ENCODE measurements at regions not wholly inside any gene's neighbourhood (a gene's known extent, or its start where the extent isn't known, plus 50 kb on each side); places are given as distances from the start of the nearest gene placed in this dataset.
"Not testable (repeated sequence)": the region's sequence is repeated elsewhere in the genome, so short reads cannot be mapped to it uniquely, and the experiment has no call there.

- H3K4me1 ChIP-seq (ENCODE audit: insufficient read depth, insufficient read length), result peaks cover 2% of the 10 kb centered on the region
- no peaks in the 10 kb centered on the region for H3K36me3 ChIP-seq (ENCODE audit: insufficient read depth, insufficient read length, low read length)
- H3K4me3 ChIP-seq (ENCODE audit: insufficient read length, low read depth), result no peak overlapping the region
- H3K9me3 ChIP-seq (ENCODE audit: insufficient read depth, low read length), result no peaks in the 10 kb centered on the region
- peaks cover 3% of the 10 kb centered on the region for H3K27me3 ChIP-seq (ENCODE audit: insufficient read depth, insufficient read length)
- no peak overlapping the region for H3K9ac ChIP-seq (ENCODE audit: insufficient read length, low read depth)
- TF ChIP-seq ZNF274 (IDR thresholded peaks at IDR 0.05; ENCODE audit: low read depth, low read length) (no peak), YY1 (IDR thresholded peaks at IDR 0.05; ENCODE audit: insufficient read depth, insufficient read length) (no peak), SUZ12 (IDR thresholded peaks at IDR 0.05; ENCODE audit: extremely low read depth, insufficient read depth, insufficient read length) (no peak)
- DNase-seq (ENCODE audit: low read depth, low spot score), result no peak
Measured at GRCh38 chr1:30444850-30445249, 278.5 kb downstream of the MATN1 start.

GRCh38 chr1:30444401-30444800, 279.0 kb downstream of the MATN1 start:
- Histone ChIP-seq H3K4me3 (ENCODE audit: insufficient read length, low read depth) (no peak overlapping the region), H3K36me3 (ENCODE audit: insufficient read depth, insufficient read length, low read length) (no peaks in the 10 kb centered on the region), H3K9ac (ENCODE audit: insufficient read length, low read depth) (no peak overlapping the region), H3K4me1 (ENCODE audit: insufficient read depth, insufficient read length) (peaks cover 2% of the 10 kb centered on the region), H3K27me3 (ENCODE audit: insufficient read depth, insufficient read length) (peaks cover 3% of the 10 kb centered on the region), H3K9me3 (ENCODE audit: insufficient read depth, low read length) (no peaks in the 10 kb centered on the region)
- TF ChIP-seq ZNF274 (IDR thresholded peaks at IDR 0.05; ENCODE audit: low read depth, low read length), result no peak
- TF ChIP-seq SUZ12 (IDR thresholded peaks at IDR 0.05; ENCODE audit: extremely low read depth, insufficient read depth, insufficient read length), result no peak
- TF ChIP-seq YY1 (IDR thresholded peaks at IDR 0.05; ENCODE audit: insufficient read depth, insufficient read length), result no peak
- DNase-seq (ENCODE audit: low read depth, low spot score), result no peak

- H3K4me3 ChIP-seq (ENCODE audit: insufficient read length, low read depth); H3K4me1 ChIP-seq (ENCODE audit: insufficient read depth, insufficient read length); H3K27me3 ChIP-seq (ENCODE audit: insufficient read depth, insufficient read length); H3K9ac ChIP-seq (ENCODE audit: insufficient read length, low read depth); H3K36me3 ChIP-seq (ENCODE audit: insufficient read depth, insufficient read length, low read length): not testable (repeated sequence)
- DNase-seq (ENCODE audit: low read depth, low spot score), result peak; percentile 50
- H3K9me3 ChIP-seq (ENCODE audit: insufficient read depth, low read length), result peaks cover 23% of the 10 kb centered on the region
Measured at GRCh38 chr1:30438274-30438673, 285.1 kb downstream of the MATN1 start.

- DNase-seq (ENCODE audit: low read depth, low spot score), result no peak
- Histone ChIP-seq H3K9ac (ENCODE audit: insufficient read length, low read depth) (no peak overlapping the region), H3K9me3 (ENCODE audit: insufficient read depth, low read length) (peaks cover 23% of the 10 kb centered on the region), H3K4me3 (ENCODE audit: insufficient read length, low read depth) (no peak overlapping the region), H3K36me3 (ENCODE audit: insufficient read depth, insufficient read length, low read length) (no peaks in the 10 kb centered on the region), H3K27me3 (ENCODE audit: insufficient read depth, insufficient read length) (no peaks in the 10 kb centered on the region), H3K4me1 (ENCODE audit: insufficient read depth, insufficient read length) (no peaks in the 10 kb centered on the region)
- TF ChIP-seq YY1 (IDR thresholded peaks at IDR 0.05; ENCODE audit: insufficient read depth, insufficient read length) (no peak), ZNF274 (IDR thresholded peaks at IDR 0.05; ENCODE audit: low read depth, low read length) (no peak), SUZ12 (IDR thresholded peaks at IDR 0.05; ENCODE audit: extremely low read depth, insufficient read depth, insufficient read length) (no peak)
Measured at GRCh38 chr1:30437059-30437576, 286.3 kb downstream of the MATN1 start.

GRCh38 chr1:30427545-30427944, 295.8 kb downstream of the MATN1 start:
- no peak for DNase-seq (ENCODE audit: low read depth, low spot score)
- TF ChIP-seq SUZ12 (IDR thresholded peaks at IDR 0.05; ENCODE audit: extremely low read depth, insufficient read depth, insufficient read length), result no peak
- TF ChIP-seq ZNF274 (IDR thresholded peaks at IDR 0.05; ENCODE audit: low read depth, low read length), result no peak
- no peak for TF ChIP-seq YY1 (IDR thresholded peaks at IDR 0.05; ENCODE audit: insufficient read depth, insufficient read length)
- H3K4me1 ChIP-seq (ENCODE audit: insufficient read depth, insufficient read length), result no peaks in the 10 kb centered on the region

GRCh38 chr1:30425046-30425445, 298.3 kb downstream of the MATN1 start:
- Histone ChIP-seq H3K9me3 (ENCODE audit: insufficient read depth, low read length) (0 out of 2 replicates have a peak, but pooled peaks cover 6% of the 10 kb centered on the region), H3K9ac (ENCODE audit: insufficient read length, low read depth) (no peak overlapping the region), H3K27me3 (ENCODE audit: insufficient read depth, insufficient read length) (peaks cover 2% of the 10 kb centered on the region), H3K4me3 (ENCODE audit: insufficient read length, low read depth) (no peak overlapping the region), H3K4me1 (ENCODE audit: insufficient read depth, insufficient read length) (no peaks in the 10 kb centered on the region), H3K36me3 (ENCODE audit: insufficient read depth, insufficient read length, low read length) (no peaks in the 10 kb centered on the region)
- TF ChIP-seq YY1 (IDR thresholded peaks at IDR 0.05; ENCODE audit: insufficient read depth, insufficient read length), result no peak
- DNase-seq (ENCODE audit: low read depth, low spot score), result no peak

More at GRCh38 chr1:30427545-30427944, 295.8 kb downstream of the MATN1 start:
- H3K27me3 ChIP-seq (ENCODE audit: insufficient read depth, insufficient read length), result no peaks in the 10 kb centered on the region
- no peaks in the 10 kb centered on the region for H3K36me3 ChIP-seq (ENCODE audit: insufficient read depth, insufficient read length, low read length)
- no peak overlapping the region for H3K4me3 ChIP-seq (ENCODE audit: insufficient read length, low read depth)
- H3K9me3 ChIP-seq (ENCODE audit: insufficient read depth, low read length), result 0 out of 2 replicates have a peak, but pooled peaks cover 6% of the 10 kb centered on the region
- no peak overlapping the region for H3K9ac ChIP-seq (ENCODE audit: insufficient read length, low read depth)

GRCh38 chr1:30423570-30423969, 299.8 kb downstream of the MATN1 start:
- H3K27me3 ChIP-seq (ENCODE audit: insufficient read depth, insufficient read length), result peaks cover 2% of the 10 kb centered on the region
- TF ChIP-seq YY1 (IDR thresholded peaks at IDR 0.05; ENCODE audit: insufficient read depth, insufficient read length), result no peak
- no peak for TF ChIP-seq SUZ12 (IDR thresholded peaks at IDR 0.05; ENCODE audit: extremely low read depth, insufficient read depth, insufficient read length)
- no peak for TF ChIP-seq ZNF274 (IDR thresholded peaks at IDR 0.05; ENCODE audit: low read depth, low read length)
- H3K9ac ChIP-seq (ENCODE audit: insufficient read length, low read depth), result no peak overlapping the region
- no peaks in the 10 kb centered on the region for H3K4me1 ChIP-seq (ENCODE audit: insufficient read depth, insufficient read length)
- no peaks in the 10 kb centered on the region for H3K36me3 ChIP-seq (ENCODE audit: insufficient read depth, insufficient read length, low read length)
- H3K4me3 ChIP-seq (ENCODE audit: insufficient read length, low read depth), result no peak overlapping the region
- no peak for DNase-seq (ENCODE audit: low read depth, low spot score)
- 0 out of 2 replicates have a peak, but pooled peaks cover 2% of the 10 kb centered on the region for H3K9me3 ChIP-seq (ENCODE audit: insufficient read depth, low read length)

- Histone ChIP-seq H3K9me3 (ENCODE audit: insufficient read depth, low read length) (no peaks in the 10 kb centered on the region), H3K9ac (ENCODE audit: insufficient read length, low read depth) (no peak overlapping the region), H3K4me1 (ENCODE audit: insufficient read depth, insufficient read length) (peaks cover 3% of the 10 kb centered on the region), H3K4me3 (ENCODE audit: insufficient read length, low read depth) (no peak overlapping the region), H3K27me3 (ENCODE audit: insufficient read depth, insufficient read length) (peaks cover 2% of the 10 kb centered on the region), H3K36me3 (ENCODE audit: insufficient read depth, insufficient read length, low read length) (no peaks in the 10 kb centered on the region)
- DNase-seq (ENCODE audit: low read depth, low spot score), result no peak
- TF ChIP-seq ZNF274 (IDR thresholded peaks at IDR 0.05; ENCODE audit: low read depth, low read length) (no peak), SUZ12 (IDR thresholded peaks at IDR 0.05; ENCODE audit: extremely low read depth, insufficient read depth, insufficient read length) (no peak), YY1 (IDR thresholded peaks at IDR 0.05; ENCODE audit: insufficient read depth, insufficient read length) (no peak)
Measured at GRCh38 chr1:30422251-30422650, 301.1 kb downstream of the MATN1 start.

Measured in NT2/D1 (cell line).